Gastroesophageal sphincter (tissue), 4 donors: ENCODE measurements at regions not wholly inside any gene's neighbourhood (a gene's known extent, or its start where the extent isn't known, plus 50 kb on each side); places are given as distances from the start of the nearest gene placed in this dataset.

Experiments used
- ATAC-seq: fragments of 150-250 bp; one replicate; pipeline ENCODE4 v1.9.1; 2016; ENCODE audit warnings: mild to moderate bottlenecking, moderate library complexity
- H3K27ac ChIP-seq, 4 donors: fragments of 200-600 bp; sonication (generic) in 3 of 4; 1 replicate in 3 of 4; 2 replicates in 1 of 4; pipeline ENCODE4 v1.5.1; 2016 to 2019
- H3K27me3 ChIP-seq: fragments of 200-600 bp; sonication (generic); one replicate; pipeline ENCODE4 v1.5.1; 2019
- H3K36me3 ChIP-seq, 2 donors: fragments of 200-600 bp; sonication (generic); one replicate each; pipeline ENCODE4 v1.5.1; 2019; ENCODE audit warnings: control low read depth in 1 of 2
- H3K4me1 ChIP-seq, 3 donors: fragments of 200-600 bp; sonication (generic); 1 replicate in 2 of 3; 2 replicates in 1 of 3; pipeline ENCODE4 v1.5.1; 2016 to 2019; ENCODE audit warnings: control low read depth in 2 of 3
- H3K4me3 ChIP-seq, 2 donors: fragments of 200-600 bp; sonication (generic); one replicate each; pipeline ENCODE4 v1.5.1; 2019; ENCODE audit warnings: mild to moderate bottlenecking in 1 of 2, moderate library complexity in 1 of 2
- H3K9me3 ChIP-seq, 3 donors: fragments of 200-600 bp; sonication (generic); one replicate each; pipeline ENCODE4 v1.5.1; 2017 to 2019; ENCODE audit warnings: control low read depth in 2 of 3
- EP300 ChIP-seq: sonication (generic); formaldehyde crosslinking; IDR thresholded peaks from one replicate; pipeline ENCODE4 v1.6.1; 2017; ENCODE audit warnings: antibody characterized with exemption, mild to moderate bottlenecking
- POLR2A ChIP-seq, 2 donors: fragments of 450-650 bp; IDR thresholded peaks; one replicate each; pipeline ENCODE4 v1.6.1; 2017; ENCODE audit warnings: antibody characterized with exemption in 2 of 2, mild to moderate bottlenecking in 2 of 2, moderate library complexity in 1 of 2
- POLR2AphosphoS5 ChIP-seq: sonication (generic); formaldehyde crosslinking; IDR thresholded peaks from one replicate; pipeline ENCODE4 v1.6.1; 2017; ENCODE audit warnings: antibody characterized with exemption
- WGBS, 2 donors: methylation state at CpG; one replicate each; pipeline ENCODE4 v1.1.5; 2018; ENCODE audit warnings: low coverage in 1 of 2; 5-methylcytosine and 5-hydroxymethylcytosine counted together
- TF ChIP-seq, protein P1 (sequence below), 4 experiments: fragments of 200-600 bp in 2 of 4; fragments of 450-650 bp in 2 of 4; sonication (generic) in 1 of 4; IDR thresholded peaks; one replicate each; pipeline ENCODE4 v1.5.1; 2017 to 2019; ENCODE audit warnings: antibody characterized with exemption in 4 of 4, mild to moderate bottlenecking in 2 of 4, moderate library complexity in 2 of 4

DNA sequence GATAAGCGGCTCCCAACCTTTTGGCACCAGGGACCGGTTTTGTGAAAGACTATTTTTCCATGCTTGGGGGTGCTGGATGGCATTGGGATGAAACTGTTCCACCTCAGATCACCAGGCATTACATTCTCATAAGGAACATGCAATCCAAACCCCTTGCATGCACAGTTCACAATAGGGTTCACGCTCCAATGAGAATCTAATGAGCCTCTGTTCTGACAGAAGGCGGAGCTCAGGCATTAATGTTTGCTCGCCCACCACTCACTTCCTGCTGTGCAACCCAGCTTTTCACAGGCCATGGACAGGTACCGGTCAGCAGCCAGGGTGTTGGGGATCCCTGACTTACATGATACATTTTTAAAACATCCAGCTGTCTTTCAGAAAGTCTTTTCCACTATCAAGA, 187.3 kb downstream of the SLC39A8 start:
- Histone ChIP-seq H3K36me3 (no peaks in the 10 kb centered on the region), H3K9me3 (no peaks in the 10 kb centered on the region), H3K4me3 (no peak overlapping the region), H3K4me1 (no peaks in the 10 kb centered on the region), H3K27me3 (no peaks in the 10 kb centered on the region), H3K27ac (no peak overlapping the region)
- ATAC-seq: no peak
- WGBS, 2 donors: 92 to 94% methylated on average over 4 to 6 of the region's 6 CpGs
- no peak for TF ChIP-seq POLR2A (IDR thresholded peaks at IDR 0.05)
- TF ChIP-seq, protein P1, sequence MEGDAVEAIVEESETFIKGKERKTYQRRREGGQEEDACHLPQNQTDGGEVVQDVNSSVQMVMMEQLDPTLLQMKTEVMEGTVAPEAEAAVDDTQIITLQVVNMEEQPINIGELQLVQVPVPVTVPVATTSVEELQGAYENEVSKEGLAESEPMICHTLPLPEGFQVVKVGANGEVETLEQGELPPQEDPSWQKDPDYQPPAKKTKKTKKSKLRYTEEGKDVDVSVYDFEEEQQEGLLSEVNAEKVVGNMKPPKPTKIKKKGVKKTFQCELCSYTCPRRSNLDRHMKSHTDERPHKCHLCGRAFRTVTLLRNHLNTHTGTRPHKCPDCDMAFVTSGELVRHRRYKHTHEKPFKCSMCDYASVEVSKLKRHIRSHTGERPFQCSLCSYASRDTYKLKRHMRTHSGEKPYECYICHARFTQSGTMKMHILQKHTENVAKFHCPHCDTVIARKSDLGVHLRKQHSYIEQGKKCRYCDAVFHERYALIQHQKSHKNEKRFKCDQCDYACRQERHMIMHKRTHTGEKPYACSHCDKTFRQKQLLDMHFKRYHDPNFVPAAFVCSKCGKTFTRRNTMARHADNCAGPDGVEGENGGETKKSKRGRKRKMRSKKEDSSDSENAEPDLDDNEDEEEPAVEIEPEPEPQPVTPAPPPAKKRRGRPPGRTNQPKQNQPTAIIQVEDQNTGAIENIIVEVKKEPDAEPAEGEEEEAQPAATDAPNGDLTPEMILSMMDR (IDR thresholded peaks at IDR 0.05): no peak
- no peak for TF ChIP-seq EP300
- TF ChIP-seq POLR2AphosphoS5: no peak

DNA sequence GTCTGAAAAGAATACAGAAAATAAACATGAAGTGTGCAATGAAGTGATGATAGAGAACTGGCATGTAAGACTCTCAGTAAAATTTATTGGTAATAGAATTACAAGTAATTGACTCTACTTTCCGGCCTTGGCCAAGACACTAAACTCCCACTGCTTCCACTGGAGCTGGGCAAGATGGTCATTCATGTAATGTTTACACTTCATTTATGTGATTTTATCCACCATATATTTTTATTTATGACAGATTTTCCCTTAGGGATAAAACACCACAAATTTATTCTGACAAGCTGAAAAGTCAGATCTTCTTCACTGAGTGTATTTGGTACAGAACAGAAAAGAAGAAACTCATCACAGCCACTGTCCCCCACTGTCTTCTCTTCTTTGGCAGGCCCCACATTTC, 191.9 kb downstream of the SLC39A8 start:
- TF ChIP-seq, protein P1 (IDR thresholded peaks at IDR 0.05): no peak
- no peak for TF ChIP-seq POLR2AphosphoS5
- no peak for TF ChIP-seq POLR2A (IDR thresholded peaks at IDR 0.05)
- TF ChIP-seq EP300: no peak
- WGBS, 2 donors: 56 to 82% methylated on average over 1 of the region's 1 CpG
- no peaks in the 10 kb centered on the region for H3K36me3 ChIP-seq
- H3K27me3 ChIP-seq: no peaks in the 10 kb centered on the region
- no peak overlapping the region for H3K4me3 ChIP-seq
- H3K4me1 ChIP-seq: no peaks in the 10 kb centered on the region
- H3K9me3 ChIP-seq: no peaks in the 10 kb centered on the region
- no peak overlapping the region for H3K27ac ChIP-seq
- no peak for ATAC-seq

DNA sequence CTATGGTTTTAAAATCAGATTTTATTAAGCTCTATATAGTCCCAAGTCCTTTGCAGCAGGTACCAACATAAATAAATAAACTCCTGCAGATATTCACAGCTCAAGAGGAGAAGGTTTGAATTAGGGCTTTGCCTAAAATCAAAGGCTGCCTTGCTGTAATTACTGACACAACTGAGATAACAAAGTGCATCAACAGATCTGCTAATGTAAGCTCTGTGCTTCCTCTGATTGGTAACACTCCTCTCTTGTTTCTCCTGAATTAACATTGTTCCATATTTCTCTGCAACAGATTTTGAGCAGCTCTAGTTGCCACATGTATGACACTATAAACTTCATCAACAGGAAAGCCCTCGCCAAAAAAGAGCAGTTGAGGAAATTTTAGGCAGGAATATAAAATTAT, 193.6 kb downstream of the SLC39A8 start:
- H3K27ac ChIP-seq: no peak overlapping the region
- no peak for ATAC-seq
- H3K27me3 ChIP-seq: no peaks in the 10 kb centered on the region
- no peaks in the 10 kb centered on the region for H3K36me3 ChIP-seq
- WGBS, 2 donors: 69% methylated on average over 1 of the region's 1 CpG; no CpG with 5 or more reads in 1 of the 2 donors
- no peaks in the 10 kb centered on the region for H3K4me1 ChIP-seq
- no peaks in the 10 kb centered on the region for H3K9me3 ChIP-seq
- TF ChIP-seq POLR2A (IDR thresholded peaks at IDR 0.05) (no peak), POLR2AphosphoS5 (no peak), EP300 (no peak)
- TF ChIP-seq, protein P1 (IDR thresholded peaks at IDR 0.05): no peak
- no peak overlapping the region for H3K4me3 ChIP-seq

DNA sequence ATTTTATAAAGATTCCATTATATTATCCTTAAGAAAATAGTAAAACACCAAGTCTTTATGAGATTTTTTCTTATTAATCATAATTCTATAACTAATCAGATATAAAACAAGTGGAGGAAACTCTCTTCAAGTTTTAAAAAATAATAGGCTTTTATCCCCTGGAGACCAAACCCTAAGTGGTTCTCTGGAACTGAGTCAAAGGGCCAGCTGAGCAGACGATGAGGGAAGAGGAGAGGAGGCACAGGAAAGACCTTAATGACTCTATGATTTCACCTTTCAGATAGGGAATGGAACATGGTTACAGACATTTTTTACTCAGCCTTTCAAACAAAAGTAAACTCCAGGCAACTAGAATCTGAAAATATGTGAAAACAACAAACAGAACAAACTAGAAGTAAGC, 201.8 kb downstream of the SLC39A8 start:
- H3K4me3 ChIP-seq: no peak overlapping the region
- no peaks in the 10 kb centered on the region for H3K9me3 ChIP-seq
- H3K27ac ChIP-seq: no peak overlapping the region
- H3K36me3 ChIP-seq: no peaks in the 10 kb centered on the region
- ATAC-seq: no peak
- no peaks in the 10 kb centered on the region for H3K27me3 ChIP-seq
- 20 to 33% methylated on average over 1 of the region's 1 CpG for WGBS, 2 donors
- no peak for TF ChIP-seq POLR2AphosphoS5
- TF ChIP-seq, protein P1 (IDR thresholded peaks at IDR 0.05): no peak
- no peaks in the 10 kb centered on the region for H3K4me1 ChIP-seq

DNA sequence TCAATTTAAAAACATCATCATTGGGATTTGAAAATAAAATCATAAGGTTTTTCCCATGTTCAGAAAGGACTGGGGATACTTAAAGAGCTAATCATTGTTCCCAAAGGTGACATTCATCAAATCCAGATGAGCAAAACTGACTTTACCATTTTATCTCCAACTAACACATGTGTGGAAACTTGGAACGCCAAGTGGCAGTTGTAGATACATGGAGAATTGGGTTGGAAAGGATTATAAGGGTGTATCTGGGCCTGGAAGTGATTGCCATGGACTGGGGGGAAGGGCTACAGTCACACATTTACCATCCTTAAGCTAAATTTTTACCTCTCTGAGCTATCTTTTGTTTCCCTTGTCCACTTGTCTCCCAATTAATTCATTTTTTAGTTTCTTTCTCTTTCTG, 203.4 kb downstream of the SLC39A8 start:
- no peaks in the 10 kb centered on the region for H3K4me1 ChIP-seq
- ATAC-seq: no peak
- 67 to 89% methylated on average over 1 of the region's 1 CpG for WGBS, 2 donors

More for the DNA sequence above, 203.4 kb downstream of the SLC39A8 start:
- no peak overlapping the region for H3K27ac ChIP-seq
- TF ChIP-seq, protein P1 (IDR thresholded peaks at IDR 0.05): no peak
- TF ChIP-seq EP300 (no peak), POLR2AphosphoS5 (no peak), POLR2A (IDR thresholded peaks at IDR 0.05) (no peak)
- no peaks in the 10 kb centered on the region for H3K36me3 ChIP-seq
- no peak overlapping the region for H3K4me3 ChIP-seq
- no peaks in the 10 kb centered on the region for H3K9me3 ChIP-seq
- no peaks in the 10 kb centered on the region for H3K27me3 ChIP-seq
